HCT116 (cell line): ENCODE measurements at regions not wholly inside any gene's neighbourhood (a gene's known extent, or its start where the extent isn't known, plus 50 kb on each side); places are given as distances from the start of the nearest gene placed in this dataset.

Experiments
- ATAC-seq: fragments of 200-7000 bp; cut with Tn5 transposase; 2 replicates; pipeline ENCODE4 v1.9.1; 2020; ENCODE audit warnings: mild to moderate bottlenecking, moderate library complexity
- BruUV-seq: library from RNA; stranded (reverse); fragments of 400-500 nt; replicated peaks from 2 replicates; lab custom pipeline; 2021; lab: Mats Ljungman, UMichigan
- CTCF ChIA-PET: fragments of 300-600 bp; sonication (Branson Sonifier 250); formaldehyde crosslinking; loops from one replicate; lab custom pipeline; 2021; ENCODE audit warnings: antibody characterized with exemption; lab: Charles Lee
- POLR2A ChIA-PET: fragments of 300-600, 350-600 bp; sonication (Branson Sonifier 250); formaldehyde crosslinking; loops from one replicate; lab custom pipeline; 2021; ENCODE audit warnings: antibody characterized with exemption; lab: Charles Lee
- RAD21 ChIA-PET, 2 experiments: fragments of 300-600 bp; sonication (Branson Sonifier 250); formaldehyde crosslinking; loops; one replicate each; lab custom pipeline; 2023; ENCODE audit warnings: low total read pairs in 2 of 2; ENCODE audit not compliant: uncharacterized antibody in 2 of 2, unreplicated experiment in 2 of 2, low non-redundant PET in 1 of 2; lab: Charles Lee
- DNase-seq: peaks from one replicate; pipeline ENCODE4 v3.0.0-alpha.2; 2010; ENCODE audit warnings: low read depth, low spot score
- H2AFZ ChIP-seq: fragments of 200-600 bp; shearing (Covaris generic), sonication (generic); 2 replicates; pipeline ENCODE4 v1.6.1; 2017; ENCODE audit warnings: low read depth, mixed run types, mixed read lengths, antibody characterized with exemption, low read length; ENCODE audit not compliant: poor library complexity, severe bottlenecking
- H3K27ac ChIP-seq: 2 replicates; pipeline ENCODE4 v1.5.1; 2012; ENCODE audit warnings: low read depth, low read length
- H3K27me3 ChIP-seq: fragments of 200-600 bp; sonication (generic); 2 replicates; pipeline ENCODE4 v1.6.1; 2016; ENCODE audit warnings: mixed run types, low read length, mixed read lengths; ENCODE audit not compliant: insufficient read depth
- H3K36me3 ChIP-seq, 2 experiments: fragments of 200-500 bp in 1 of 2; fragments of 200-600 bp in 1 of 2; sonication (Bioruptor generic) in 1 of 2; sonication (generic) in 1 of 2; 2 replicates each; pipeline versions ENCODE4 v1.5.1 to v1.6.1; 2014 to 2016; ENCODE audit warnings: low read length in 2 of 2, inconsistent platforms in 1 of 2, mixed read lengths in 1 of 2, mixed run types in 1 of 2; ENCODE audit not compliant: insufficient read depth in 2 of 2, control insufficient read depth in 1 of 2
- H3K4me1 ChIP-seq, 2 experiments: fragments of 200-600 bp in 1 of 2; sonication (generic) in 1 of 2; 2 replicates each; pipeline versions ENCODE4 v1.5.1 to v1.6.1; 2012 to 2017; ENCODE audit warnings: low read length in 2 of 2, inconsistent platforms in 1 of 2, mild to moderate bottlenecking in 1 of 2, mixed read lengths in 1 of 2, mixed run types in 1 of 2, moderate library complexity in 1 of 2; ENCODE audit not compliant: insufficient read depth in 2 of 2, control insufficient read depth in 1 of 2
- H3K4me2 ChIP-seq: fragments of 200-600 bp; sonication (generic); 2 replicates; pipeline ENCODE4 v1.6.1; 2017; ENCODE audit warnings: mixed run types, low read length, mixed read lengths
- H3K4me3 ChIP-seq, 2 experiments: fragments of 200-600 bp in 1 of 2; sonication (generic) in 1 of 2; replicated peaks in 1 of 2; 2 replicates each; pipeline ENCODE4 v1.5.1; 2011 to 2016; ENCODE audit warnings: low read length in 2 of 2, control low read depth in 1 of 2, low read depth in 1 of 2, mild to moderate bottlenecking in 1 of 2, mixed read lengths in 1 of 2, mixed run types in 1 of 2
- H3K79me2 ChIP-seq: fragments of 200-600 bp; sonication (generic); 2 replicates; pipeline ENCODE4 v1.6.1; 2017; ENCODE audit warnings: mild to moderate bottlenecking, mixed run types, low read length, moderate library complexity, mixed read lengths; ENCODE audit not compliant: insufficient read depth
- H3K9ac ChIP-seq: fragments of 200-600 bp; sonication (generic); 2 replicates; pipeline ENCODE4 v1.6.1; 2016; ENCODE audit warnings: low read length, mixed read lengths
- H3K9me2 ChIP-seq: fragments of 200-600 bp; sonication (generic), shearing (Covaris generic); 2 replicates; pipeline ENCODE4 v1.6.1; 2017; ENCODE audit warnings: mixed run types, mild to moderate bottlenecking, moderate library complexity; ENCODE audit not compliant: insufficient read depth
- H3K9me3 ChIP-seq, 2 experiments: fragments of 200-500 bp in 1 of 2; fragments of 200-600 bp in 1 of 2; sonication (Bioruptor generic) in 1 of 2; sonication (generic) in 1 of 2; 2 replicates each; pipeline ENCODE4 v1.6.1; 2014 to 2017; ENCODE audit warnings: low read length in 2 of 2, mixed read lengths in 2 of 2, inconsistent platforms in 1 of 2, low read depth in 1 of 2, mild to moderate bottlenecking in 1 of 2, mixed run types in 1 of 2, moderate library complexity in 1 of 2; ENCODE audit not compliant: control insufficient read depth in 1 of 2, insufficient read depth in 1 of 2
- H4K20me1 ChIP-seq: fragments of 200-600 bp; sonication (generic), shearing (Covaris generic); 2 replicates; pipeline ENCODE4 v1.6.1; 2017; ENCODE audit warnings: mixed run types, mild to moderate bottlenecking, moderate library complexity; ENCODE audit not compliant: insufficient read depth
- ATF3 ChIP-seq: IDR thresholded peaks from 2 replicates; pipeline ENCODE4 v1.6.1; 2012
- CBX3 ChIP-seq: IDR thresholded peaks from 2 replicates; pipeline ENCODE4 v1.6.1; 2012; ENCODE audit warnings: low read depth
- CEBPB ChIP-seq: IDR thresholded peaks from 2 replicates; pipeline ENCODE4 v1.6.1; 2012; ENCODE audit warnings: low read depth
- EGR1 ChIP-seq: IDR thresholded peaks from 2 replicates; pipeline ENCODE4 v1.6.1; 2012; ENCODE audit warnings: low read depth
- ELF1 ChIP-seq: IDR thresholded peaks from 2 replicates; pipeline ENCODE4 v1.6.1; 2012; ENCODE audit warnings: low read depth, borderline replicate concordance
- EZH2 ChIP-seq: fragments of 200-600 bp; sonication (generic); IDR thresholded peaks from 2 replicates; pipeline ENCODE4 v1.6.1; 2017; ENCODE audit warnings: antibody characterized with exemption, mixed run types
- EZH2phosphoT487 ChIP-seq: fragments of 200-600 bp; IDR thresholded peaks from 2 replicates; pipeline ENCODE4 v1.6.1; 2018; ENCODE audit warnings: antibody characterized with exemption, borderline replicate concordance
- FOSL1 ChIP-seq: IDR thresholded peaks from 2 replicates; pipeline ENCODE4 v1.6.1; 2012; ENCODE audit warnings: low read depth
- JUND ChIP-seq: IDR thresholded peaks from 2 replicates; pipeline ENCODE4 v1.6.1; 2012
- POLR2A ChIP-seq: IDR thresholded peaks from 2 replicates; pipeline ENCODE4 v1.7.0; 2011; ENCODE audit warnings: borderline replicate concordance; ENCODE audit not compliant: insufficient read depth, insufficient read length; ENCODE audit errors: extremely low read depth
- RAD21 ChIP-seq: IDR thresholded peaks from 2 replicates; pipeline ENCODE4 v1.6.1; 2012; ENCODE audit warnings: low read depth, mild to moderate bottlenecking
- REST ChIP-seq: IDR thresholded peaks from 2 replicates; pipeline ENCODE4 v1.6.1; 2012; ENCODE audit warnings: low read depth
- SIN3A ChIP-seq: IDR thresholded peaks from 2 replicates; pipeline ENCODE4 v1.6.1; 2012; ENCODE audit warnings: low read depth
- SRF ChIP-seq: IDR thresholded peaks from 2 replicates; pipeline ENCODE4 v1.6.1; 2012; ENCODE audit warnings: low read depth
- TCF7L2 ChIP-seq: IDR thresholded peaks from 2 replicates; pipeline ENCODE4 v1.7.0; 2011; ENCODE audit warnings: borderline replicate concordance, inconsistent platforms; ENCODE audit not compliant: insufficient read depth, insufficient read length; ENCODE audit errors: extremely low read depth
- ZFX ChIP-seq: fragments of 450-650 bp; IDR thresholded peaks from 2 replicates; pipeline ENCODE4 v1.6.1; 2017
- ZNF274 ChIP-seq: fragments of 200-500 bp; sonication (Bioruptor generic); IDR thresholded peaks from 2 replicates; pipeline ENCODE4 v1.6.1; 2014; ENCODE audit warnings: mild to moderate bottlenecking, low read depth, low read length, inconsistent platforms
- intact Hi-C: fragments of 100-400 bp; cut with micrococcal nuclease; formaldehyde crosslinking; loops from 2 replicates; pipeline ENCODE4 v1.10.0; 2022
- TF ChIP-seq, protein P1 (sequence below): IDR thresholded peaks from 2 replicates; pipeline ENCODE4 v1.6.1; 2011; ENCODE audit warnings: mild to moderate bottlenecking, low read length, moderate library complexity; ENCODE audit not compliant: insufficient replicate concordance; ENCODE audit errors: extremely low read depth

GRCh38 chr11:119529063-119529845, 106.3 kb upstream of the THY1 start:
- DNase-seq = no peak
- no peaks in the 10 kb centered on the region for H4K20me1 ChIP-seq
- H3K4me2 ChIP-seq = no peak overlapping the region
- no peak overlapping the region for H2AFZ ChIP-seq
- H3K79me2 ChIP-seq = no peaks in the 10 kb centered on the region
- no peaks in the 10 kb centered on the region for H3K27me3 ChIP-seq
- H3K9me3 ChIP-seq = no peaks in the 10 kb centered on the region
- ChIA-PET RAD21 (no interaction called here), CTCF (interaction anchor here (1.0 kb wide), 1 partner anchor 579 kb away, joined by 3 read pairs; no protein-coding TSS in a partner anchor), POLR2A (no interaction called here)
- intact Hi-C loops = no loop called here
- ATAC-seq = no peak
- no peaks in the 10 kb centered on the region for H3K36me3 ChIP-seq
- no peak overlapping the region for H3K4me3 ChIP-seq
- TF ChIP-seq TCF7L2 (no peak), FOSL1 (no peak), RAD21 (no peak), ZFX (no peak), JUND (no peak), EZH2phosphoT487 (no peak), ELF1 (no peak), EGR1 (no peak), CEBPB (no peak), POLR2A (no peak), EZH2 (no peak), SIN3A (no peak), ZNF274 (no peak), REST (no peak), SRF (no peak), ATF3 (no peak), CBX3 (no peak)
- TF ChIP-seq, protein P1, sequence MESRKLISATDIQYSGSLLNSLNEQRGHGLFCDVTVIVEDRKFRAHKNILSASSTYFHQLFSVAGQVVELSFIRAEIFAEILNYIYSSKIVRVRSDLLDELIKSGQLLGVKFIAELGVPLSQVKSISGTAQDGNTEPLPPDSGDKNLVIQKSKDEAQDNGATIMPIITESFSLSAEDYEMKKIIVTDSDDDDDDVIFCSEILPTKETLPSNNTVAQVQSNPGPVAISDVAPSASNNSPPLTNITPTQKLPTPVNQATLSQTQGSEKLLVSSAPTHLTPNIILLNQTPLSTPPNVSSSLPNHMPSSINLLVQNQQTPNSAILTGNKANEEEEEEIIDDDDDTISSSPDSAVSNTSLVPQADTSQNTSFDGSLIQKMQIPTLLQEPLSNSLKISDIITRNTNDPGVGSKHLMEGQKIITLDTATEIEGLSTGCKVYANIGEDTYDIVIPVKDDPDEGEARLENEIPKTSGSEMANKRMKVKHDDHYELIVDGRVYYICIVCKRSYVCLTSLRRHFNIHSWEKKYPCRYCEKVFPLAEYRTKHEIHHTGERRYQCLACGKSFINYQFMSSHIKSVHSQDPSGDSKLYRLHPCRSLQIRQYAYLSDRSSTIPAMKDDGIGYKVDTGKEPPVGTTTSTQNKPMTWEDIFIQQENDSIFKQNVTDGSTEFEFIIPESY = no peak
- peaks cover 0 to 4% of the 10 kb centered on the region in 2 experiments; a peak in 1 of 4 replicates for H3K4me1 ChIP-seq
- no TSS peak for BruUV-seq
- no peak overlapping the region for H3K9ac ChIP-seq
- H3K27ac ChIP-seq = no peak overlapping the region
- no peaks in the 10 kb centered on the region for H3K9me2 ChIP-seq
